RPMI7951 (cell line): ENCODE measurements at regions not wholly inside any gene's neighbourhood (a gene's known extent, or its start where the extent isn't known, plus 50 kb on each side); places are given as distances from the start of the nearest gene placed in this dataset.
A peak's percentile ranks its signal among the peaks of the same experiment; 100 is the strongest.

Experiments
- DNase-seq: peaks from one replicate; pipeline ENCODE4 v3.0.0-alpha.2; 2012; ENCODE audit warnings: low read depth

DNA sequence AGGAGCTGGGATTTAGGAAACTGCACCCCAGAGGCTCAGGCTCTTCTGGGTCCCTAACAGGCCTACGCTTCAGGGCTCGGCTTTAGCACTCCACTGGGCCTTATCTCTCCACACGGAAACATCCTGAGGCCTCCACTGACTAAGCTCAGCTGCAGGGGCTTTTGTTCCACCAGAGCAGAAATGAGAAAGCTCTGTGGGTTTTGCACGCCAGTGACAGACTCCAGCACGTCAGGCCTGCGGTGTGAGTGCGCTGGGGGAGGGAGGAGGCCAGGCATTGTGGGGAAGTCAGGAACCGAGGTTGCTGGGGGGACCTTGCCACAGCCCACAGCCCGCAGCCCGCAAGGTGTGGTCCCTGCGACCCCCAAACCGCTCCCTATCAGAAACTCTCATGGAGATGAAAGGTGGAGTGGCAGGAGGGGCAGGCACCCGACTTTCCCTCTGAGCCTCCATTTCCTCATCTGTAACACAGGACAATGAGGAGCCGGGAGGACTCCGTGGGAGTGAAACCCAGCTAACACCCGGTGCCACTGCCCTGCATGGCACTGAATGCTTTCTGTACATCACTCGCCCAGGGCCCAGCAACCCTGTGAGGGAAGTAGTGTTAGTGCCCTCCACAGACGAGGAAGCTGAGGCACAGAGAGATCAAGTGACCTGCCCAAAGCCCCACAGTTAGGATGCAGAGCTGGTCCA is 106.5 kb downstream of the TPRA1 start:
- peak; percentile 85 for DNase-seq

DNA sequence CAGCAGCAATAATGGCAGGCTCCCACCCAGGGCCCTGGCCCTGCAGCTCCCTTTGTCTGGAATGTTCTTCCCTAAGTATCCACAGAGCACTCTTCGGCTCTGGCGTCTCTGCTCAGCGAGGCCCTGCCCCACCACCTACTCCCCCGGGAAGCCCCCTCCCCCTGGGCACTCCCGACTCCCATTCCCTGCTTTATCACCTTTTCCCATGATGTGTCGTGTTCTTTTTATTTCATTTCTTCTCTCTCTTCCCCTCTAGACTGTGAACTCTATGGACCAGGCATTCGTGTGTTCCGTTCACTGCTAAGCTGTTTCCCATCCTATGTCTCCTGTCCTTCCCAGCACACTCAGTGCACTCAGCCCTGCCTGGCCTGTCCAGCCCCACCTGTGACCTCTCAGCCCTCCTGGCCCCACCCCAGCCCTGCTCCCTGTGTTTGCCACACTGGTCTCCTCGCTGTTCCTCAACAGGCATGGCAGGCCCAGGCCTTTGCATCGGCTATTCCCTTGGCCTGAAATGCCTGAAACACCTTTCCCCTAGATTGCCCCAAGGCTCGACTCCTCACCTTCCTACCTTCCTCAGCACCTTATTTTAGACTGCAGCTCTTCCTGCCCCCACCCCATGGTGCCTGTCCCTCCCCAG is 107.4 kb downstream of the TPRA1 start:
- DNase-seq, result no peak

DNA sequence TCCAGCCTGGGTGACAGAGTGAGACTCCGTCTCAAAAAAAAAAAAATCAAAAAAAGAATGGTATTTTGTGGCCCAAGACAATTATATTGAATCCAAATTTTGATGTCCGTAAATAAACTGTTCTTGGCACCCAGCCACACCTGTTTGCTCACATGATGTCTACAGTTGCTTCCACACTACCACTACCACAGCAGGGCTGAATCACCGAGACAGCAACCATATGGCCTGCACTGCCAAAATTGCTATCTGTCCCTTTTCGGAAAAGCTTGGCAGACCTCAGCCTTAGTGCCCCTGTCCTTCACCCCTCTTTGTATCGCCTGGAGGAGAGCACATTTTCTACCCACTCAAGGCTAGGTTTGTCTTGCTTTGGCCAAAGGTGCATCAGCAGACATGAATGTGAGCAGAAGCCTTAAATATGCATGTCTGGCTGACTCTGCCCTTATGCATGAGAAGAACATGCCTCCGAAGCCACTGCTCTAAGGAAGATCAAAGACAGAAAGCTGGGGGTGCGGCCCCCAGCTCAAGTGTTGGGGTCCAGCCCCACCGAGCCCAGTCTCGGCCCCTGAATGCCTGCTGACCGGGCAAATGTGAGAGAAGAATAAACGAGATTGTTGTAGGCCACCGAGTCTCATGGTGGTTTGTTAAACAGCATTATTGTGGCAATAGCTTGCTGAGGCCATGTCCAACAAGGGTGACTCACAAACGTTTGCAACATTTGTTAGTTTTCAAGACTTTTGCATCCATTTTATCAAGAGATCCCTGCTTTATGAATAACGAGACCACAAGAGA is 108.1 kb downstream of the TPRA1 start:
- DNase-seq, result peak; percentile 60

- no peak for DNase-seq
Observed at GRCh38 chr3:127480196-127480954, 110.2 kb downstream of the TPRA1 start.

DNA sequence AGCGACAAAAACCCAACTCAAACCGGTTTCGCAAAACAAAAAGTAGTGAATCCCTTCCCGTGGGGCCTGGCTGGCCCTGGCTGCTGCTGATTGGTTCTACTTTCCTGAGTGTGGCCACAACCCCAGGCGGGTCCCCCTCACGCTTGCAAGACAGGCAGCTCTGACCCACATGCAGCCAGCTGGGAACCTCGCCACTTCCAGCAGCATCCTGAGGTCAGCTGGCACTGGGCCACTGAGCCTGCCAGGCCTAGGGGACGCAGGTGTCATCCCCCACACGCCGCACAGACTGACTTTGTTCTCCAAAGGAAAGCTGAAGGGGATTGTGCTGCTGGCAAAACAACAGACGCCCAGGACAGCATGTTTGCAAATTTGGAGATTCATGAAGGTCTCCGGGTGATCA is 111.1 kb downstream of the TPRA1 start:
- DNase-seq, result no peak

- DNase-seq, result no peak
Observed at GRCh38 chr3:127478922-127479321, 111.6 kb downstream of the TPRA1 start.

DNA sequence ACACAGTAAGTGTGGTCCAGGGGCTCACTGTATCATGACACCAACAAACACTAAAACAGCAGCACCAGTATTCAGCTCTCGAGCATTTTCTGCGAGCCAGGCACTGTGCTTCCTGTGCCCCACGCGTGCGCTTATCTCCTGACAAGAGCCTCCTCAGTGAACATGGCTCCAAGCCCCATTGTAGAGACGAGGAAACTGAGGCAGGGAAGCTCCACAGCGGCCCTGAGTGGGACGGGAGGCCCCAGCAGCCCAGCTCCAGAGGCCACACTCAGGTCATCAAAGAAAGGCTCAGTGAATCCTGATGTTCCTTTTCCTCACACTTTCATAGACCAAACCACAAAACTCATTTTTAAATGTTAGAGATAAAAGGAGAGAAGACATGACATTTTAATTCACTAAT is 113.1 kb downstream of the TPRA1 start:
- no peak for DNase-seq

GRCh38 chr3:127476936-127477335 is 113.6 kb downstream of the TPRA1 start:
- DNase-seq, result no peak

- DNase-seq, result peak; percentile 21
Observed at GRCh38 chr3:127475975-127476705, 114.4 kb downstream of the TPRA1 start.

GRCh38 chr3:127475391-127475790 is 115.1 kb downstream of the TPRA1 start:
- no peak for DNase-seq

DNA sequence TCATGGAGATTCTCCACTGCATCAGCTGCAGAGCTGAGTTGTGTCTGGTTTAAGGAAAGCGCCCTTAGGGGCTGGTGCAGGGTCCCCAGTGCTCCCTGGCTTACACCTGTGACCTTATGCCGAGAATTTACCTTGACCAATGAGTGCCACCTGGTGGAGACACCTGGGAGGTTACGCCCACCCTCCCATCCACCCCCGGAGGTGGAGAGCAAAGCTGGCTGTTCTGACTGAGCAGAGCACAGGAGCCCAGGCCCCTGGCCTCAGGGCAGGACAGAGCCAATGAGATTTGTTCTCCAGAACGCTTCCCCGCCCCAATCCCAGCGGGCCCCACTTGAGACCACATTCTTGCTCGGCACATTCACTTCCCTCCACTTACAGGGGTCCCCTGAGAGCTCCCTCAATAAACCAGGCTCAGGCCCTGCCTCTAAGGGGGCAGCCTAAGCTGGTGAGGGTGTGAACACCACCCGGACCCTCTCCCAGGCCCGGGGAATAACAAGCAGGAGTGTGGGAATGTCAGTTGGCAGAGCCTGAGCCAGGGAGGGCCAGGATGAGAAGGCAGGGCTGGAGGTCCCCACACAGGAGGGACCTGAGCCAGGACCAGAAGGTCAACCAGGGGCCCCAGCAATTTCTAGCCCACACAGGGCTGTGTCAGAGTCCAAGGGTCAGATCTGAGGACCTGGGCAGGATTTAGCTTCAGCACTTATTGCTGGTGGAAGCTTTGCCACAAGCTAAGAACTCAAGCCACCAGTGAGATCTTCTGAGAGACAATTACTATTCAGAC is 117.1 kb downstream of the TPRA1 start:
- DNase-seq, result no peak

- no peak for DNase-seq
Observed at GRCh38 chr3:127472506-127472905, 118.0 kb downstream of the TPRA1 start.

DNA sequence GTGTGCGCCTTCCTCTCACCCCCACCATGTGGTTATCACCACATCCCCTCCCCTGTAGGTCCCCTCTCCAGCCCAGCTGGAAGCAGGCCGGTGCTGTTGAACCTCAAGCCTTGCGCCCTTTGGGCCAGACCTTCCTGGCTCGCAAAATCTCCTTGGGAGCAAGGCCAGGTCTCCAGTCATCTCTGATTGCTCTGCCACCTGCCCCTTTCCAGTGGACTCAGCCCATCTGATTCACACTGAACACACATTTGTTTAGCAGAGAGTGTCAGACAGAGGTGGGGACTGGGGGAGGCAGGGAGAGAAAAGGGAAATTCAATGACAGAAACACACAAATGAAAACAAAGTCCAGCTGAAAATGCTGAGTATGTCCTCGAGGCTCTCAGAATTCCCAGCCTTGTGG is 119.4 kb downstream of the TPRA1 start:
- DNase-seq, result no peak

DNA sequence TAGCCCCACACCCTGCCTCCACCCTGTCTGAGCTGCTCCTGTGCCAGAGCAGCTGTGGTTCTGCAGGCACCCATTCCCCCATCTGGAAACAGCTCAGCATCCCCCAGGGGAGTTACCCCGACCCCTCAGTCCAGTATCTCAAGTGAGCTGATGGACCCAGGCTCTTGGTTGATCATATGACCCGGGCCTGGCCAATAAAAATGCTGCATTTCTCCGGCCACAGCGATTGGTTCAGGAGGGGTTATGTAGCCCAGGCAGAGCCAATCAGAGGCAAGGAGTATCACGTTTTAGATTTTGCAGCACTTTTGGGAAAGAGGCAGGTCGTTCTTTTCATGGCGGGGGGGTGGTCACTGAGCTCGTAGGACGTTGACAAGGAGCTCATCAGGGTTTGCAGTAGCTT is 120.8 kb downstream of the TPRA1 start:
- no peak for DNase-seq

- no peak for DNase-seq
Observed at GRCh38 chr3:127467391-127467790, 123.1 kb downstream of the TPRA1 start.

DNA sequence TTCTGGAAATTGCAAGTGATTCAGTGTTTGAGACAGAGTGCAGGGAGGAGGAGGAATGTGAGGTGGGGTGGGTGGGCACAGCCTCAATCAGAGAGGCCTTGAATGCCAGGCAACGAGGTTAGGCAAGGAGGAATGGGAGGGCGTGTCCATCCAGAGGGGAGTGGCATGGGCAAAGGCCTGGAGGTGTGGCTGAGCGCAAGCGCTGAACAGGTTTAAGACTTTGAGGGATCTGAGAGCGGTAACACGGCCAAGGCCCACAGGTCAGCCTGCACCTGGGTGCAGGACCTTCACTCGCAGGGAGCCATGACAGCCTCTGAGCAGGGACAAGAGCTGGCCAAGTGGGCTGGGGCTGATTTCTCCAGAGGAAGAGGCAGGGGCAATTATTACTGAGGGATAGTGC is 125.9 kb downstream of the TPRA1 start:
- DNase-seq, result no peak

GRCh38 chr3:127462111-127462655 is 128.3 kb downstream of the TPRA1 start:
- DNase-seq, result no peak

DNA sequence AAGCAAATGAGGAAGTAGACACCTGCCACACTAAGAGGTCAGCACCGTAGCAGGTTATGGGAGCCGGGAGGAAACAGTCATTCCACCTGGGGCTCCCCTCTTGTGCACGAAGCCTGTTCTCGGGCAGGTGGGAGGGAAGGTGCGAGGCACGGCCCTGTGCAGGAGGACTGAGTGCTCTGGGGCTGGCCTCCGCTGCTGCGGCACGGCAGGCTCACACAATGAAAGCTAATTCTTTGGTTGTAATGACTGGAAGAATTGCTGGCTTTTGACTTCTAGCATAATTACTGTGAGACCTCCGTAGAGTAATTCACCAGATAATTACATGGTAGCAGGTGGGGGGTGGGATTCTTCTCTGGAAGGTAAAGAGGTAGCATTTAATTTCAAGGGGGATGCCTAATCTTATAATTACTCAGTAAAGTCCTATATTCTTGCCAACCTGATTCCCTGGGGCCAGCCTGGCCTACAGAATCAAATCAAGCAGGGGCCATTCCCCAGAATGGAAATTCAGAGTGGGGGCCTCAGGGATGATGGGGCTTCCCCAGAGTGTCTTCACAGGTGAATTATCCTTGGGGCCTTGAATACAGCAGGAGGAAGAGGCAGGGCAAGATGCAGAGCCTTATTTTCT is 129.1 kb downstream of the TPRA1 start:
- DNase-seq, result no peak

DNA sequence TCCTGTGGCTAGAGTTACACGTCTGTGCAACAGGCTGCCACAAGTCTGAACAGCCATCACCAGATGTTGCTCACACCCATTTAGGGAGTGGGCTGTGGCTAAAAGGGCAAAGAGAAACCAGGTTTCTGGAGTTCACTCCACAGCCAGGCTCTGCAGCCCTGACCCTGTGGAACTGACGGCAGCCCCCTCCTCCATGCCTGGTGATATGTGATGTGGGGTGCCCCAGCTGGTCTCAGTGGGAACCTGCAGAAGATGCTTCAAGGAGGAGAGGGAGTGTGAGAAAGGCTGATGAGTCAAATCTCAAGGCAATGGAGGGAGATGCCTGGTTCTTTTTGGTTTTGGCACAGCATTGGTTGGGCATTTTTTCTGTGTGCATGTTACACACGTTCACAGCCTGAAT is 130.6 kb downstream of the TPRA1 start:
- no peak for DNase-seq
